Left lung (tissue), 4 donors: ENCODE measurements at regions not wholly inside any gene's neighbourhood (a gene's known extent, or its start where the extent isn't known, plus 50 kb on each side); places are given as distances from the start of the nearest gene placed in this dataset.

Experiments used
- ATAC-seq: fragments of 200-7000 bp; cut with Tn5 transposase; one replicate; pipeline ENCODE4 v1.9.1; 2020; ENCODE audit warnings: moderate library complexity
- DNase-seq, 4 donors: peaks; one replicate each; pipeline ENCODE4 v3.0.0-alpha.2; 2013 to 2020
- H3K27ac ChIP-seq, 2 donors: fragments of 200-600 bp; sonication (generic) in 1 of 2; one replicate each; pipeline versions ENCODE4 v1.5.0 to v1.8.0; 2020 to 2021
- H3K27me3 ChIP-seq, 2 donors: fragments of 200-600 bp; sonication (generic) in 1 of 2; one replicate each; pipeline versions ENCODE4 v1.5.0 to v1.8.0; 2020 to 2021
- H3K36me3 ChIP-seq, 2 donors: fragments of 200-600 bp; sonication (generic) in 1 of 2; one replicate each; pipeline versions ENCODE4 v1.5.0 to v1.8.0; 2020 to 2021
- H3K4me1 ChIP-seq, 2 donors: fragments of 200-600 bp; one replicate each; pipeline ENCODE4 v1.8.0; 2021
- H3K4me3 ChIP-seq, 2 donors: fragments of 200-600 bp; sonication (generic) in 1 of 2; one replicate each; pipeline versions ENCODE4 v1.5.0 to v1.8.0; 2020 to 2021; ENCODE audit warnings: mild to moderate bottlenecking in 1 of 2
- H3K9me3 ChIP-seq, 2 donors: fragments of 200-600 bp; sonication (generic) in 1 of 2; one replicate each; pipeline versions ENCODE4 v1.5.0 to v1.8.0; 2020 to 2021
- intact Hi-C, 2 donors: fragments of 100-400 bp; cut with DNase I; formaldehyde crosslinking; loops; one replicate each; pipeline versions ENCODE4 v1.11.2 to v1.14.2; 2022
- TF ChIP-seq, protein P1 (sequence below), 2 donors: fragments of 200-600 bp; sonication (generic) in 1 of 2; IDR thresholded peaks; one replicate each; pipeline versions ENCODE4 v1.5.0 to v1.8.0; 2021; ENCODE audit warnings: antibody characterized with exemption in 2 of 2
- donor health status: DM: no; HTN: yes; CAD: no.
- donor health status: DM: no; HTN: no; CAD: no.

DNA sequence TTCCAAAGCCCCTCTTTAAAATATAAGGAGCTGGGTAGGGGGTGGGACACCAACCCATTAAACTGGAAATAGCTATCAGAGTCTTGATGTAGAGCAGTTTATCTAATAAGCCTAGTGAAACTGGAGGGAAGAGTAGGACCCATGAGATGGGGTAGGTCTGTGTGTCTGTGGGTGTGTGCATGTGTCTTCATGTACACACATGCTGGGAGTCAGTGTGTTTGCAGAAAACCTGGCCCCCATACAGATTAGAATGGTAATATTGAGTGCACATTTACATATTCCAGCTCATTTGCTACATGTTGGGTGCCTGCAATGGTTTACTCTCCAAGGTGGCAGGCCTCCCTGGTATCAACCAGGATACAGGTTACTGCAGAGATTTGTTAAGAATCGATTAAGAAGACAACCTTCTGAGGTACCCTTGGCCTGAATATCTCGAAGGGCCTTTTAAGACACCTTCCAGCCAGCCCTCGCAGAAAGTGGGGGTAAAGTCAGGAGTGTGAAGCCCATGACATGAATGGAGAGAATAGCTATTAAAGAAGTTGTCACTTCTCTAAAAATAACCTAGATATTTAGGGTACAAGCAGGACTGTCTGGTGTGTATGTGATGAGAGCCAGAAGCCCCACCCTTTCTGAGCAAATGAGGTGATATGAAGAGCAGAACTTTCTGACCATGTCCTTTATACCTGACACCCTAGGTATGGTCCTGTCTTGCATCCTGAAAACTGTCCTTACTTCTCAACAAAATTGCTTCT, 75.7 kb upstream of the TEX13D start:
- no peak overlapping the region for H3K4me3 ChIP-seq
- no peaks in the 10 kb centered on the region for H3K9me3 ChIP-seq
- DNase-seq = no peak
- TF ChIP-seq, protein P1, sequence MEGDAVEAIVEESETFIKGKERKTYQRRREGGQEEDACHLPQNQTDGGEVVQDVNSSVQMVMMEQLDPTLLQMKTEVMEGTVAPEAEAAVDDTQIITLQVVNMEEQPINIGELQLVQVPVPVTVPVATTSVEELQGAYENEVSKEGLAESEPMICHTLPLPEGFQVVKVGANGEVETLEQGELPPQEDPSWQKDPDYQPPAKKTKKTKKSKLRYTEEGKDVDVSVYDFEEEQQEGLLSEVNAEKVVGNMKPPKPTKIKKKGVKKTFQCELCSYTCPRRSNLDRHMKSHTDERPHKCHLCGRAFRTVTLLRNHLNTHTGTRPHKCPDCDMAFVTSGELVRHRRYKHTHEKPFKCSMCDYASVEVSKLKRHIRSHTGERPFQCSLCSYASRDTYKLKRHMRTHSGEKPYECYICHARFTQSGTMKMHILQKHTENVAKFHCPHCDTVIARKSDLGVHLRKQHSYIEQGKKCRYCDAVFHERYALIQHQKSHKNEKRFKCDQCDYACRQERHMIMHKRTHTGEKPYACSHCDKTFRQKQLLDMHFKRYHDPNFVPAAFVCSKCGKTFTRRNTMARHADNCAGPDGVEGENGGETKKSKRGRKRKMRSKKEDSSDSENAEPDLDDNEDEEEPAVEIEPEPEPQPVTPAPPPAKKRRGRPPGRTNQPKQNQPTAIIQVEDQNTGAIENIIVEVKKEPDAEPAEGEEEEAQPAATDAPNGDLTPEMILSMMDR (IDR thresholded peaks at IDR 0.05) = no peak
- no peaks in the 10 kb centered on the region for H3K27me3 ChIP-seq
- H3K27ac ChIP-seq = no peak overlapping the region
- H3K36me3 ChIP-seq = no peaks in the 10 kb centered on the region
- intact Hi-C loops = no loop called here
- peak; percentile 48 for ATAC-seq
- H3K4me1 ChIP-seq = peaks cover 0 to 4% of the 10 kb centered on the region in 2 donors

DNA sequence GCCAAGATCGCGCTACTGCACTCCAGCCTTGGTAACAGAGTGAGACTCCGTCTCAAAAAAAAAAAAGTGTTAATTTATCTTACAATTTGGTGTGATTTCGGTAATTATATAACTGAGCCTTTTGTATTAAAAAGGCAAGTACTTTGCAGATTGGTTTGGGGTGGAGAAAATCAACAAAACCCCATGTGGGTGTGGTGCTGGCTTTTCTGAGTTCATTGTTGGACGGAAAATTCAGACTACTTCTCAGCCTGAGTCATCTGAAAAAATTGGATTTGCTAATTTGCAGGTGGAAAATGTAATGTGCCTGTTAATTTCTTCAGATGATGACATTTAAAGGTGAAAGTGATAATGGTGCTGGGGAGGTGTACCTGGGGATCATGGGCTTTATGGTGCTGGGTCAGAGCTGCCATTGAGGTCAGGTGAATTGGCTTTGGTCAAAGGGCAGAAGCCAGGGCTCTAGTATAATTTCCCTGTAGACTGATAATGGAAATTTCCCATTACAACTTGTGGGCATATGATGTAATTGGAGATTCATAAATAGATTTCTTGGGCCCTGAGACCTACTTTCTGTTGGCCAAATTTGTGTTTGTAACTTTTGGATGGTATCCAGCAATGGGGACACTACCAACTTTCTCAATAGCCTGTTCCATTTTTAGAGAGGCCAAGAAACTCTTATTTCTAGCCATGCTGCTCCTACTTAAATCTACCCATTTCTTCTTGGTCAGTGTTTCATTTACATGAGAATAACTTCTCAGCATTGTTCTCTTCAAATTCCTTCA, 74.3 kb upstream of the TEX13D start:
- ATAC-seq (no peak), DNase-seq (no peak)
- H3K27ac ChIP-seq = no peak overlapping the region
- H3K4me3 ChIP-seq = no peak overlapping the region
- peaks cover 0 to 4% of the 10 kb centered on the region in 2 donors for H3K4me1 ChIP-seq
- H3K9me3 ChIP-seq = no peaks in the 10 kb centered on the region
- no peaks in the 10 kb centered on the region for H3K36me3 ChIP-seq
- no peaks in the 10 kb centered on the region for H3K27me3 ChIP-seq
- intact Hi-C loops = no loop called here
- TF ChIP-seq, protein P1 (IDR thresholded peaks at IDR 0.05) = no peak

DNA sequence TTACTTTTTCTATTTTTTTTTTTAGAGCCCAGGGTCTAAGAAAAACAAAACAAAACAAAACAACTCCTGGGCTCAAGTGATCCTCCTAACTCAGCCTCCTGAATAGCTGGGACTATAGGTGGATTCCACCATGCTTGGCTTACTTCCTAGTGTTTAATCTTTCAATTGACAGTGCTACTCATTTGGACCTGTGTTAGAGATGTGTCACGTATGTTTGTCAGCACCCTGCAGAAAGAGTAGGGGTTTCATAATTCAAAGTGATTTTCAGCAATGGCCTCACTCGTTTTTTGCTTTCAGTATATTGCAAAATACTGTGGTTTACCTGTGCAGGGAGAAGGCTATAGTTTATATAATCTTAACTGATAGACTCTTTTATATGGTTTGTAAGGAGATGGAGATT, 71.6 kb upstream of the TEX13D start:
- TF ChIP-seq, protein P1 (IDR thresholded peaks at IDR 0.05) = no peak
- Histone ChIP-seq H3K4me3 (no peak overlapping the region), H3K27me3 (no peaks in the 10 kb centered on the region), H3K4me1 (peaks cover 0 to 4% of the 10 kb centered on the region in 2 donors), H3K36me3 (no peaks in the 10 kb centered on the region), H3K27ac (no peak overlapping the region), H3K9me3 (no peaks in the 10 kb centered on the region)
- DNase-seq (no peak), ATAC-seq (no peak)
- intact Hi-C loops = no loop called here

DNA sequence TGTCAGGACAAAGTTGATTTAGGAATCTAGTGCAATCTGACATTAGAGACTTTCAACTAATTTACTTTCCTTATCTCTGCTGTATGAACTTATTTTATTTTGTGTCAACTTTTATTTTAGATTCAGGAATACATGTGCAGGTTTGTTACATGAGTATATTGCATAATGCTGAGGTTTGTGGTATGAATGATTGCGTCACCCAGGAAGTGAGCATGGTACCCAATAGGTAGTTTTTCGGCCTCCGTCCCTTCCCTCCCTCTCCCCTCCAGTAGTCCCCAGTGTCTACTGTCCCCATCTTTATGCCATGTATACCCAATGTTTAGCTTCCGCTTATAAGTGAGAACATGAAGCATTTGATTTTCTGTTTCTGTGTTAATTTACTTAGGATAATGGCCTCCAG, 68.7 kb upstream of the TEX13D start:
- H3K36me3 ChIP-seq = no peaks in the 10 kb centered on the region
- TF ChIP-seq, protein P1 (IDR thresholded peaks at IDR 0.05) = no peak
- H3K27me3 ChIP-seq = no peaks in the 10 kb centered on the region
- H3K27ac ChIP-seq = no peak overlapping the region
- H3K4me1 ChIP-seq = no peaks in the 10 kb centered on the region
- H3K9me3 ChIP-seq = no peaks in the 10 kb centered on the region
- H3K4me3 ChIP-seq = no peak overlapping the region
- intact Hi-C loops = no loop called here
- ATAC-seq (no peak), DNase-seq (no peak)

GRCh38 chrX:124268099-124268498, 64.4 kb upstream of the TEX13D start:
- Histone ChIP-seq H3K27me3 (no peaks in the 10 kb centered on the region), H3K36me3 (no peaks in the 10 kb centered on the region), H3K9me3 (no peaks in the 10 kb centered on the region), H3K4me3 (no peak overlapping the region), H3K4me1 (no peaks in the 10 kb centered on the region), H3K27ac (no peak overlapping the region)
- ATAC-seq = no peak
- DNase-seq = no peak
- intact Hi-C loops = no loop called here
- TF ChIP-seq, protein P1 (IDR thresholded peaks at IDR 0.05) = no peak
